ENCODE measurements at regions not wholly inside any gene's neighbourhood (a gene's known extent, or its start where the extent isn't known, plus 50 kb on each side); places are given as distances from the start of the nearest gene placed in this dataset.

DNA sequence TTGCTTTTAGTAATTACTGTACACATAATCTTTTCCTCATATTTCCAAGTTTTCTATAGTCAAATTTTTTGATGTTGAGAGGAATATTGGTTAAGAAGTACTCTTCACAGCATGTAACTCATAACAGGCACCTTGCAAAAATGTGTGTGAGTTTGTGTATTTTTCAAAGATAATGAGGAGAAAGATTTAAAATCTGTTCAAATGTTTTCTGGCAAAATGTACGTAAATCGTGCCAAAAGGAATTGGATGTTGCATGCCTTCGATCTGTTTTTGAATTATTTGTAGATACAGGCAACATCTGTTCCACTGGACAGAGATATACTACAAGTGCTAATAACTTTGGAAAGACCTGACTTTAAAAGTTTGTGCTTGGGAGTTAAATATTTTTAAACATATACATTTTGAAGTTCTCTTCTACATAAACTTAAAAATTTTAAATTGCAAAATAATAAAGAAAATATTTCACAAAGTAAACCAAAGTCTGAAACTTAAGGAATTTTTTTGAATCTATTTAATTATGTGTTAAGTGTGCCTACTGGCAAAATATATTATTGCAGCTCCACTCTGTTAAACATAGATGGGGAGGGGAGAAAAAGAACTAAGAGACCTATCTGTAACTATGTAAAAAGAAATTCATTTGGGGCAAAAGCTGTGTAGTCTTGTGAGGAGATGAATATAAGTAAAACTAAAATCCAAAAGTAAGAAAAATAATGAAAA lies 133.5 kb upstream of the UBE2E3 start:
- TF ChIP-seq, protein P1, sequence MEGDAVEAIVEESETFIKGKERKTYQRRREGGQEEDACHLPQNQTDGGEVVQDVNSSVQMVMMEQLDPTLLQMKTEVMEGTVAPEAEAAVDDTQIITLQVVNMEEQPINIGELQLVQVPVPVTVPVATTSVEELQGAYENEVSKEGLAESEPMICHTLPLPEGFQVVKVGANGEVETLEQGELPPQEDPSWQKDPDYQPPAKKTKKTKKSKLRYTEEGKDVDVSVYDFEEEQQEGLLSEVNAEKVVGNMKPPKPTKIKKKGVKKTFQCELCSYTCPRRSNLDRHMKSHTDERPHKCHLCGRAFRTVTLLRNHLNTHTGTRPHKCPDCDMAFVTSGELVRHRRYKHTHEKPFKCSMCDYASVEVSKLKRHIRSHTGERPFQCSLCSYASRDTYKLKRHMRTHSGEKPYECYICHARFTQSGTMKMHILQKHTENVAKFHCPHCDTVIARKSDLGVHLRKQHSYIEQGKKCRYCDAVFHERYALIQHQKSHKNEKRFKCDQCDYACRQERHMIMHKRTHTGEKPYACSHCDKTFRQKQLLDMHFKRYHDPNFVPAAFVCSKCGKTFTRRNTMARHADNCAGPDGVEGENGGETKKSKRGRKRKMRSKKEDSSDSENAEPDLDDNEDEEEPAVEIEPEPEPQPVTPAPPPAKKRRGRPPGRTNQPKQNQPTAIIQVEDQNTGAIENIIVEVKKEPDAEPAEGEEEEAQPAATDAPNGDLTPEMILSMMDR (IDR thresholded peaks at IDR 0.05): no peak
- TF ChIP-seq POLR2A (IDR thresholded peaks at IDR 0.05): no peak
